MM.1S (cell line): ENCODE measurements at regions not wholly inside any gene's neighbourhood (a gene's known extent, or its start where the extent isn't known, plus 50 kb on each side); places are given as distances from the start of the nearest gene placed in this dataset.

Source experiments
- DNase-seq: peaks from one replicate; pipeline ENCODE4 v3.0.0-alpha.2; 2015
- H2AFZ ChIP-seq: fragments of 300-600 bp; sonication (generic); 2 replicates; pipeline ENCODE4 v1.6.0; 2016; ENCODE audit warnings: antibody characterized with exemption, low read length
- H3F3A ChIP-seq: fragments of 300-600 bp; sonication (generic); 2 replicates; pipeline ENCODE4 v1.6.1; 2016; ENCODE audit warnings: mild to moderate bottlenecking, antibody characterized with exemption, low read length, moderate library complexity, mixed read lengths; ENCODE audit not compliant: insufficient read depth
- H3K27ac ChIP-seq: fragments of 300-600 bp; sonication (generic); 2 replicates; pipeline ENCODE4 v1.5.1; 2016; ENCODE audit warnings: mild to moderate bottlenecking, low read length
- H3K27me3 ChIP-seq: fragments of 300-600 bp; sonication (generic); replicated peaks from 2 replicates; pipeline ENCODE4 v1.6.0; 2016; ENCODE audit warnings: low read length; ENCODE audit not compliant: insufficient read depth
- H3K36me3 ChIP-seq: fragments of 300-600 bp; sonication (generic); replicated peaks from 2 replicates; pipeline ENCODE4 v1.6.1; 2016; ENCODE audit warnings: mild to moderate bottlenecking, low read length, mixed read lengths; ENCODE audit not compliant: insufficient read depth
- H3K4me1 ChIP-seq: fragments of 300-600 bp; sonication (generic); 2 replicates; pipeline ENCODE4 v1.6.1; 2016; ENCODE audit warnings: low read length, mixed read lengths
- H3K4me2 ChIP-seq: fragments of 300-600 bp; sonication (generic); 2 replicates; pipeline ENCODE4 v1.6.0; 2016; ENCODE audit warnings: low read depth, low read length
- H3K4me3 ChIP-seq: fragments of 300-600 bp; sonication (generic); 2 replicates; pipeline ENCODE4 v1.5.1; 2016; ENCODE audit warnings: low read length, mixed read lengths
- H3K79me2 ChIP-seq: fragments of 300-600 bp; sonication (generic); 2 replicates; pipeline ENCODE4 v1.6.1; 2016; ENCODE audit warnings: mixed run types, low read length, mixed read lengths
- H3K9ac ChIP-seq: fragments of 300-600 bp; sonication (generic); 2 replicates; pipeline ENCODE4 v1.6.1; 2016; ENCODE audit warnings: low read length, mixed read lengths
- H3K9me2 ChIP-seq: fragments of 300-600 bp; sonication (generic); replicated peaks from 2 replicates; pipeline ENCODE4 v1.6.1; 2016; ENCODE audit warnings: mild to moderate bottlenecking, low read length, mixed read lengths; ENCODE audit not compliant: insufficient read depth
- H3K9me3 ChIP-seq: fragments of 300-600 bp; sonication (generic); replicated peaks from 2 replicates; pipeline ENCODE4 v1.6.1; 2016; ENCODE audit warnings: mild to moderate bottlenecking, low read length, mixed read lengths; ENCODE audit not compliant: insufficient read depth
- H4K20me1 ChIP-seq: fragments of 300-600 bp; sonication (generic); 2 replicates; pipeline ENCODE4 v1.6.1; 2016; ENCODE audit warnings: mild to moderate bottlenecking, low read length, moderate library complexity, mixed read lengths; ENCODE audit not compliant: insufficient read depth
- CTCF ChIP-seq: fragments of 300-600 bp; sonication (generic); IDR thresholded peaks from 2 replicates; pipeline ENCODE4 v1.5.1; 2016; ENCODE audit warnings: antibody characterized with exemption, low read length, mixed read lengths
- EZH2 ChIP-seq: fragments of 300-600 bp; sonication (generic); optimal IDR thresholded peaks from 2 replicates; pipeline ENCODE3; 2017; ENCODE audit warnings: low read depth, mild to moderate bottlenecking, antibody characterized with exemption, low read length, mixed read lengths
- EZH2phosphoT487 ChIP-seq: fragments of 300-600 bp; sonication (generic); IDR thresholded peaks from 2 replicates; pipeline ENCODE4 v1.6.1; 2018; ENCODE audit warnings: antibody characterized with exemption, low read length

GRCh38 chr13:106349080-106349931 is 186.2 kb downstream of the EFNB2 start:
- Histone ChIP-seq H3K27ac (no peak overlapping the region), H3K36me3 (no peaks in the 10 kb centered on the region), H3K27me3 (no peaks in the 10 kb centered on the region), H3K9me2 (no peaks in the 10 kb centered on the region), H3K9ac (no peak overlapping the region), H3K4me3 (no peak overlapping the region), H3F3A (no peaks in the 10 kb centered on the region), H3K4me2 (no peak overlapping the region), H3K4me1 (no peaks in the 10 kb centered on the region), H4K20me1 (no peaks in the 10 kb centered on the region), H2AFZ (no peak overlapping the region), H3K79me2 (no peaks in the 10 kb centered on the region), H3K9me3 (no peaks in the 10 kb centered on the region)
- no peak for TF ChIP-seq EZH2
- TF ChIP-seq CTCF: no peak
- no peak for TF ChIP-seq EZH2phosphoT487
- no peak for DNase-seq

GRCh38 chr13:106348075-106348840 is 187.2 kb downstream of the EFNB2 start:
- no peak for TF ChIP-seq EZH2
- no peak for TF ChIP-seq EZH2phosphoT487
- no peak for TF ChIP-seq CTCF
- DNase-seq: no peak
- H3K27ac ChIP-seq: no peak overlapping the region
- H3K9me2 ChIP-seq: no peaks in the 10 kb centered on the region
- H3K4me1 ChIP-seq: no peaks in the 10 kb centered on the region
- H3K4me3 ChIP-seq: no peak overlapping the region
- H3K4me2 ChIP-seq: no peak overlapping the region
- H3K9ac ChIP-seq: no peak overlapping the region
- H2AFZ ChIP-seq: no peak overlapping the region
- no peaks in the 10 kb centered on the region for H3K36me3 ChIP-seq
- no peaks in the 10 kb centered on the region for H3F3A ChIP-seq
- H3K27me3 ChIP-seq: no peaks in the 10 kb centered on the region
- H4K20me1 ChIP-seq: no peaks in the 10 kb centered on the region
- no peaks in the 10 kb centered on the region for H3K9me3 ChIP-seq
- H3K79me2 ChIP-seq: no peaks in the 10 kb centered on the region

- Histone ChIP-seq H3K9me3 (no peaks in the 10 kb centered on the region), H3K4me2 (0 out of 2 replicates have a peak overlapping the region, but pooled peaks have one; percentile 13), H3K27me3 (no peaks in the 10 kb centered on the region), H3K9me2 (no peaks in the 10 kb centered on the region), H3K79me2 (no peaks in the 10 kb centered on the region), H3K9ac (no peak overlapping the region), H3K27ac (no peak overlapping the region), H4K20me1 (no peaks in the 10 kb centered on the region), H3F3A (no peaks in the 10 kb centered on the region), H3K4me1 (no peaks in the 10 kb centered on the region), H2AFZ (no peak overlapping the region), H3K4me3 (no peak overlapping the region), H3K36me3 (no peaks in the 10 kb centered on the region)
- TF ChIP-seq EZH2 (no peak), CTCF (no peak), EZH2phosphoT487 (no peak)
- no peak for DNase-seq
These were observed 191.1 kb downstream of the EFNB2 start for GRCh38 chr13:106344342-106344741.
